Choroid plexus epithelial cell (primary cell): ENCODE measurements at regions not wholly inside any gene's neighbourhood (a gene's known extent, or its start where the extent isn't known, plus 50 kb on each side); places are given as distances from the start of the nearest gene placed in this dataset.

Experiments used
- DNase-seq: peaks from one replicate; pipeline ENCODE4 v3.0.0-alpha.2; 2010; ENCODE audit warnings: low read depth
- H3K4me3 ChIP-seq: 2 replicates; pipeline ENCODE4 v1.5.1; 2011; ENCODE audit warnings: low read depth, mild to moderate bottlenecking, control low read depth, low read length, moderate library complexity
- TF ChIP-seq, protein P1 (sequence below): conservative IDR thresholded peaks from 2 replicates; pipeline ENCODE4 v1.5.1; 2011; ENCODE audit warnings: low read depth, mild to moderate bottlenecking, control low read depth, inconsistent platforms, low read length, moderate library complexity

DNA sequence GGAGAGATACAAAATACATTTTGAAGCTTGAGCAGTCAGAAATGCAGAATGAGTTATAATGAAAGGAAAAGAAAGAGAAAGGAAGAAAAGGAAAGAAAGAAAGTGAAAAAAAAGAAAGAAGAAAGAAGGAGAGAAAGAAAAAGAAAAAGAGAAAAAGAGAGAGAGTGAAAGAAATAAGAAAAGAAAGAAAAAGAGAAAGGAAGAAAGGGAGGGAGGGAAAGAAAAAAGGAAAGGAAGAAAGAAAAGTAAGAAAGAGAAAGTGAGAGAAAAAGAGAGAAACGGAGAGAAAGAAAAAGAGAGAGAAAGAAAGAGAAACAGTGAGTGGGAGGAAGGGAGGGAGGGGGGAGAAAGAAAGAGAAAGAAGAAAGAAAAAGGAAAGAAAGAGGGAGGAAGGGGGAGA, 549.9 kb downstream of the GALC start:
- TF ChIP-seq, protein P1, sequence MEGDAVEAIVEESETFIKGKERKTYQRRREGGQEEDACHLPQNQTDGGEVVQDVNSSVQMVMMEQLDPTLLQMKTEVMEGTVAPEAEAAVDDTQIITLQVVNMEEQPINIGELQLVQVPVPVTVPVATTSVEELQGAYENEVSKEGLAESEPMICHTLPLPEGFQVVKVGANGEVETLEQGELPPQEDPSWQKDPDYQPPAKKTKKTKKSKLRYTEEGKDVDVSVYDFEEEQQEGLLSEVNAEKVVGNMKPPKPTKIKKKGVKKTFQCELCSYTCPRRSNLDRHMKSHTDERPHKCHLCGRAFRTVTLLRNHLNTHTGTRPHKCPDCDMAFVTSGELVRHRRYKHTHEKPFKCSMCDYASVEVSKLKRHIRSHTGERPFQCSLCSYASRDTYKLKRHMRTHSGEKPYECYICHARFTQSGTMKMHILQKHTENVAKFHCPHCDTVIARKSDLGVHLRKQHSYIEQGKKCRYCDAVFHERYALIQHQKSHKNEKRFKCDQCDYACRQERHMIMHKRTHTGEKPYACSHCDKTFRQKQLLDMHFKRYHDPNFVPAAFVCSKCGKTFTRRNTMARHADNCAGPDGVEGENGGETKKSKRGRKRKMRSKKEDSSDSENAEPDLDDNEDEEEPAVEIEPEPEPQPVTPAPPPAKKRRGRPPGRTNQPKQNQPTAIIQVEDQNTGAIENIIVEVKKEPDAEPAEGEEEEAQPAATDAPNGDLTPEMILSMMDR = no peak
- no peak for DNase-seq
- no peak overlapping the region for H3K4me3 ChIP-seq

DNA sequence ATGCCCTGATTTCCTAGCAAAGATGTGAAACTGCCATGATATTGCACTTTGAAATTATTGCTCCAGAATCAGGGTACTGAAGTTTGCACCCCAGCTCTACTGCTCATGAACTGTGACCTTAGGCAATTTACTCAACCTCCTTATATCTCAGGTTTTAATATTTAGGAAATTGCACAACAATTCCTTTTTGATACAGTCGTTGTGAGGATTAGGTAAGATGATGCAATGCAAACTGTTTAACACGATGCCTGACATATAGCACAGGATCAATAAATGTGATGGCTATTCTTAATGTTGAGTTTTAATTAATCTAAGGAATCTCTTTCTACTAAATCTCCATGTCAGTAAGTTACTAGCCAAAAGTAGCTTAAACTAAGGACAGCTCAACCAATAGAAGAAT, 555.8 kb downstream of the GALC start:
- no peak overlapping the region for H3K4me3 ChIP-seq
- TF ChIP-seq, protein P1 = no peak
- no peak for DNase-seq

DNA sequence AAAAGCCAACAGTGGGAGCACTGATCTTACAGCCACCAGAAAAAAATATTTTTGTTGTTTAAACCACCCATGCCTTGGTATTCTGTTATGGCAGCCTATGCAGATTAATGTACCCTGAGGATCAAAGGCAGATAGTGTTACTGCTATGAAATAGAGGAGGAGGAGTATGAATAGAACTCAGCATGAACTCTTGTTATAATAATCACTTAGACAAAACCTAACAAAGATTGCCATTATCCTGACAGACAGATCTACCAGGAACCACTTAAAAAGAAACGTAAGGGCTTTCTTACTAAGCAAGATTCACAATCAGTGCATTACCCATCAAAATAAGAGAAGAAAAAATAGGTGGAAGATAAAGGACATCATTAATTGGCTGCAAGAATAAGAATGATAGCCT, 558.3 kb downstream of the GALC start:
- H3K4me3 ChIP-seq = no peak overlapping the region
- TF ChIP-seq, protein P1 = no peak
- DNase-seq = no peak

DNA sequence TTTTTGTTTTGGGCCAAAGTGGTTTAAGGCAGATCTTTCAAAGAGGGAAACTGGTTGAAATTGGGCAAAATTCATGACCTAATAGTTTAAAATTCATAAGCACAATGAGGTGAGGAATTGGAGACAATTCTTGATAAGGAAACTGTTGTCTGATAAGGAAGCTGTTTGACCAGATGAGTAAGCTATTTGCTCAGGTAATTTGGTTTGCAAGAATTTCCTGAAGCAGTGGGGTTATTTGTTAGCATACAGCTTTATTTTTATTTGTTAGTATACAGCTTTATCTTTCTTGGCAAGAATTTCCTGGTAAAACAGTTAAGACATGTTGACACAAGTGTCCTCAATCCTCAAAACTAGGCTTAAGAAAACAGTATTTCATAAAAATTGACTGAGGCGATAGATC, 559.0 kb downstream of the GALC start:
- TF ChIP-seq, protein P1 = no peak
- no peak for DNase-seq
- H3K4me3 ChIP-seq = no peak overlapping the region

DNA sequence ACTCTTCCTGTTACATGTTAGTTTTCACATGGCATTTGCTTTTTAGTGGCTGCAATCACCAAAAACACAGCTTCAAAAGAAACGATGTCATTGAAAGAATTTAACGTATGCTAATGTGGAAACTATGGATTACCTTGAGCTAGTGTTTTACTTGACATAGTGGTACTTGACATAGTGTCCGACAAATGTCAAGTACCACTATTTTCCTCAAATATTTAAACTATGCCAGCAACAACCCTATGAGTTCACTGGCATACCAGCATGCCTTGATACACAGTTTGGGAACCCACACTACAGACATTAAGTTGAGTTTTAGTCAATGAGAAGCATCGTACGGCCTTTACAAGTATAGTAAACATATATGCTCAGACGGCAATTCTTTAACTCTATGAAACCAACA, 560.3 kb downstream of the GALC start:
- DNase-seq = no peak
- TF ChIP-seq, protein P1 = no peak
- H3K4me3 ChIP-seq = no peak overlapping the region

DNA sequence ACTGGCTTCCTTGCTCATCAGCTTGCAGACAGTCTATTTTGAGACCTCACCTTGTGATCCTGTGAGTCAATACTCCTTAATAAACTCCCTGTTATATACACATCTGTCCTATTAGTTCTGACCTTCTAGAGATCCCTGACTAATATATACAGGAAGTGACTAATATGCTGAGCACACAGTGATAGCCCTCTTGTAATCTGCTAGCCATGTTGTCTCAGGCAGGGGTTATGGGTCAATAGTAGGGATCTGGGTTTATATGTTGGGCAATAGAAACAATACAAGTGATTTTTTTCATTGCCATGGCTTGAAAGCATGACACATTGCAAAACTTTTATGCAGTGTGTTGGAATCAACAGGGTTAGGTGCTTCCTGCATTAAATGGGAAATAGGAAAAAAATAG, 562.2 kb downstream of the GALC start:
- DNase-seq = peak; percentile 48
- no peak overlapping the region for H3K4me3 ChIP-seq
- TF ChIP-seq, protein P1 = no peak

DNA sequence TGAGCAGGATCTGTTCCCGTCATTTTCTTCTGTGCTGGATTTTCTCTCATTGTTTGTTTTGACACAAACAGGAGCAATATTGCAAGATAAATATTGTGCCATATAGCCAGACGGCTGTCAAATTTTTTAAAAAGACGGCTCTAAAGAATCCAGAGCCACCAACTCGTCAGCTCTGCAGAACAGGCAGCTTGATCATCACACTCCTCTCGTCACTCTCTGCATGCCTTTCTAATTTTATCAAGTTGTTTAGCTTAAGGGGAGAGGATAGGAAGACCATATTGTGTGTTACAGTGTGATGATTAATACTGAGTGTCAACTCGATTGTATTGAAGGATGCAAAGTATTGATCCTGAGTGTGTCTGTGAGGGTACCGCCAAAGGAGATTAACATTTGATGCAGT, 562.8 kb downstream of the GALC start:
- no peak for DNase-seq
- TF ChIP-seq, protein P1 = no peak
- no peak overlapping the region for H3K4me3 ChIP-seq
